ACC112 (cell line): ENCODE measurements at regions not wholly inside any gene's neighbourhood (a gene's known extent, or its start where the extent isn't known, plus 50 kb on each side); places are given as distances from the start of the nearest gene placed in this dataset.

Experiments
- H2AFZ ChIP-seq: fragments of 200-600 bp; sonication (generic); one replicate; pipeline ENCODE4 v1.6.0; 2017; ENCODE audit warnings: antibody characterized with exemption, low read length; ENCODE audit not compliant: unreplicated experiment
- H3K27ac ChIP-seq: fragments of 200-600 bp; sonication (generic); 2 replicates; pipeline ENCODE4 v1.5.1; 2014; ENCODE audit warnings: low read depth, mild to moderate bottlenecking, antibody characterized with exemption, low read length, moderate library complexity
- H3K27me3 ChIP-seq: fragments of 200-600 bp; sonication (generic); 2 replicates; pipeline ENCODE4 v1.6.1; 2014; ENCODE audit warnings: mild to moderate bottlenecking, antibody characterized with exemption, low read length, moderate library complexity, mixed read lengths; ENCODE audit not compliant: insufficient read depth
- H3K36me3 ChIP-seq: fragments of 200-600 bp; sonication (generic); 2 replicates; pipeline ENCODE4 v1.6.1; 2016; ENCODE audit warnings: mild to moderate bottlenecking, antibody characterized with exemption, low read length, moderate library complexity, mixed read lengths; ENCODE audit not compliant: insufficient read depth
- H3K4me1 ChIP-seq: fragments of 200-600 bp; sonication (generic); one replicate; pipeline ENCODE4 v1.6.1; 2016; ENCODE audit warnings: low read length, mixed read lengths; ENCODE audit not compliant: insufficient read depth, unreplicated experiment, control insufficient read depth
- H3K4me3 ChIP-seq: fragments of 200-600 bp; sonication (generic); 2 replicates; pipeline ENCODE4 v1.5.1; 2014; ENCODE audit warnings: mild to moderate bottlenecking, low read depth, low read length
- H3K79me2 ChIP-seq: fragments of 200-600 bp; sonication (generic); one replicate; pipeline ENCODE4 v1.6.0; 2016; ENCODE audit warnings: low read length; ENCODE audit not compliant: control insufficient read depth, unreplicated experiment, insufficient read depth

- H3K27me3 ChIP-seq, result no peaks in the 10 kb centered on the region
- no peak overlapping the region for H2AFZ ChIP-seq
- H3K27ac ChIP-seq, result no peak overlapping the region
- H3K79me2 ChIP-seq, result no peaks in the 10 kb centered on the region
- no peaks in the 10 kb centered on the region for H3K36me3 ChIP-seq
- no peaks in the 10 kb centered on the region for H3K4me1 ChIP-seq
- no peak overlapping the region for H3K4me3 ChIP-seq
Observed at GRCh38 chr20:54272901-54273488, 65.1 kb downstream of the PFDN4 start.

- H3K36me3 ChIP-seq, result no peaks in the 10 kb centered on the region
- H3K79me2 ChIP-seq, result no peaks in the 10 kb centered on the region
- no peaks in the 10 kb centered on the region for H3K4me1 ChIP-seq
- no peak overlapping the region for H3K27ac ChIP-seq
- H3K4me3 ChIP-seq, result no peak overlapping the region
- no peak overlapping the region for H2AFZ ChIP-seq
- no peaks in the 10 kb centered on the region for H3K27me3 ChIP-seq
Observed at GRCh38 chr20:54275359-54276111, 67.6 kb downstream of the PFDN4 start.

- H3K4me3 ChIP-seq, result no peak overlapping the region
- no peaks in the 10 kb centered on the region for H3K4me1 ChIP-seq
- no peak overlapping the region for H3K27ac ChIP-seq
- H3K27me3 ChIP-seq, result no peaks in the 10 kb centered on the region
- H3K36me3 ChIP-seq, result no peaks in the 10 kb centered on the region
- H2AFZ ChIP-seq, result no peak overlapping the region
- H3K79me2 ChIP-seq, result no peaks in the 10 kb centered on the region
Observed at GRCh38 chr20:54276577-54277169, 68.8 kb downstream of the PFDN4 start.

GRCh38 chr20:54278262-54278661 lies 70.4 kb downstream of the PFDN4 start:
- H3K27me3 ChIP-seq, result no peaks in the 10 kb centered on the region
- H3K36me3 ChIP-seq, result no peaks in the 10 kb centered on the region
- H3K79me2 ChIP-seq, result no peaks in the 10 kb centered on the region
- no peaks in the 10 kb centered on the region for H3K4me1 ChIP-seq
- no peak overlapping the region for H3K27ac ChIP-seq
- no peak overlapping the region for H3K4me3 ChIP-seq
- H2AFZ ChIP-seq, result no peak overlapping the region

GRCh38 chr20:54282625-54283024 lies 74.7 kb downstream of the PFDN4 start:
- no peak overlapping the region for H2AFZ ChIP-seq
- no peaks in the 10 kb centered on the region for H3K79me2 ChIP-seq
- H3K27me3 ChIP-seq, result no peaks in the 10 kb centered on the region
- no peaks in the 10 kb centered on the region for H3K36me3 ChIP-seq
- H3K4me3 ChIP-seq, result no peak overlapping the region
- no peaks in the 10 kb centered on the region for H3K4me1 ChIP-seq
- no peak overlapping the region for H3K27ac ChIP-seq

- no peak overlapping the region for H3K27ac ChIP-seq
- H3K79me2 ChIP-seq, result no peaks in the 10 kb centered on the region
- H3K27me3 ChIP-seq, result no peaks in the 10 kb centered on the region
- H3K36me3 ChIP-seq, result no peaks in the 10 kb centered on the region
- H3K4me1 ChIP-seq, result no peaks in the 10 kb centered on the region
- no peak overlapping the region for H3K4me3 ChIP-seq
- no peak overlapping the region for H2AFZ ChIP-seq
Observed at GRCh38 chr20:54283253-54283652, 75.4 kb downstream of the PFDN4 start.

- H3K36me3 ChIP-seq, result no peaks in the 10 kb centered on the region
- no peak overlapping the region for H3K27ac ChIP-seq
- no peak overlapping the region for H2AFZ ChIP-seq
- H3K4me1 ChIP-seq, result no peaks in the 10 kb centered on the region
- H3K4me3 ChIP-seq, result no peak overlapping the region
- no peaks in the 10 kb centered on the region for H3K79me2 ChIP-seq
- no peaks in the 10 kb centered on the region for H3K27me3 ChIP-seq
Observed at GRCh38 chr20:54284928-54285704, 77.2 kb downstream of the PFDN4 start.

GRCh38 chr20:54290636-54291035 lies 82.7 kb downstream of the PFDN4 start:
- Histone ChIP-seq H2AFZ (no peak overlapping the region), H3K27ac (no peak overlapping the region), H3K79me2 (no peaks in the 10 kb centered on the region), H3K27me3 (no peaks in the 10 kb centered on the region), H3K36me3 (no peaks in the 10 kb centered on the region), H3K4me1 (peaks cover 12% of the 10 kb centered on the region), H3K4me3 (no peak overlapping the region)

GRCh38 chr20:54291339-54292010 lies 83.6 kb downstream of the PFDN4 start:
- Histone ChIP-seq H2AFZ (no peak overlapping the region), H3K36me3 (no peaks in the 10 kb centered on the region)

GRCh38 chr20:54292185-54292584 lies 84.3 kb downstream of the PFDN4 start:
- Histone ChIP-seq H3K36me3 (no peaks in the 10 kb centered on the region), H2AFZ (no peak overlapping the region), H3K27ac (no peak overlapping the region), H3K27me3 (no peaks in the 10 kb centered on the region), H3K4me1 (peaks cover 12% of the 10 kb centered on the region), H3K79me2 (no peaks in the 10 kb centered on the region), H3K4me3 (no peak overlapping the region)

More at GRCh38 chr20:54291339-54292010, 83.6 kb downstream of the PFDN4 start:
- Histone ChIP-seq H3K79me2 (no peaks in the 10 kb centered on the region), H3K4me1 (peaks cover 12% of the 10 kb centered on the region), H3K4me3 (no peak overlapping the region), H3K27ac (no peak overlapping the region), H3K27me3 (no peaks in the 10 kb centered on the region)
